ENCODE measurements at regions not wholly inside any gene's neighbourhood (a gene's known extent, or its start where the extent isn't known, plus 50 kb on each side); places are given as distances from the start of the nearest gene placed in this dataset.

DNA sequence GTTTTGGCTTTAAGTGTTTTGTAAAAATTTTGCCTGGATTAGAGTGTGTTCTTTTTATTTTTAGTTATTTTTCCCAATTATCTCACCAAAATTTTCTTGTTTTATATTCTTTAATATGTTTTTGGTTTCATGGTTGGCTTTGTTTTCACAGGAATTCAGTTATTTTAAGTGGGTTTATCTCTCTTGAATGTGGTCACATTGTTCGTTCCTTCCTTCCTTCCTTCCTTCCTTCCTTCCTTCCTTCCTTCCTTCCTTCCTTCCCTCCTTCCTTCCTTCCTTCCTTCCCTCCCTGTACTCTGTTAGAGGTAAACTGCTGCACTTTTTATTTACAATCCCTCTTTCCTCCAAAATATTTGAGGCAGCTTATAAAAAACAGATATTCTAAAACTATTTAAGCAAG is 672.9 kb upstream of the CITED2 start:
- Mint-ChIP-seq H3K4me1 (no peaks in the 10 kb centered on the region), H3K4me3 (no peak overlapping the region), H3K36me3 (ENCODE audit: low read depth) (no peaks in the 10 kb centered on the region), H3K27ac (no peak overlapping the region), H3K27me3 (peaks cover 24% of the 10 kb centered on the region)
- H3K9me3 ChIP-seq (ENCODE audit: control insufficient read depth, low read length, poor library complexity, severe bottlenecking), result no peaks in the 10 kb centered on the region
- no peak for ATAC-seq
- no peak for DNase-seq

DNA sequence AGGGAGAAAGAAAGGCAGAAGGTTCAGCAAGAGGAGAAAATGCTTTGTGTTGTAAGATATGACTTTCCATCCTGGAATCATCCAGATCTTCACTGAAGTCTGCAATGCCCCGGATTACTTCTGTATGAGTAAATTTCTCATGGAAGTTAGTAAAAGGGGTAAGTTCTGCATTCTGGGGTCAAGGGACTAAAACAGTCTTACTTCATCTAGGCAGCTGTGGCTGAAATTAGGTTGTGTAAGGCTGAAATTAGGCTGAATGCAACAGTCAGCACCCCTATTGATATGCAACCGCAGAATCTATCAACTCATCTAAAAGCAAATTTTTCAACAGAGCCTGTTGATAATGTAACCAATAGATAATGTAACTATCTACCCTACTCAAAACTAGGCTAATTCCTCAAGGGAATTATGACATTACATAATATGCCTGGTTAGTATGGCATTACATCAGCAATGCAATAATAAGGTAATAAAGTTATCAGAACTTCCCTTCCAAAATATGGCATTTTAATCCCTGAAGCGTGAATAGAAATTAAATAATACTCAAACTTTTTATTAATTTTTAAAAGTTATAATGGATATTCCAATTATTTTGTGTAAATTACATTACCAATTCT is 671.7 kb upstream of the CITED2 start:
- Mint-ChIP-seq H3K36me3 (ENCODE audit: low read depth) (no peaks in the 10 kb centered on the region), H3K4me1 (no peaks in the 10 kb centered on the region), H3K4me3 (no peak overlapping the region), H3K27me3 (peaks cover 27% of the 10 kb centered on the region), H3K27ac (no peak overlapping the region)
- no peaks in the 10 kb centered on the region for H3K9me3 ChIP-seq (ENCODE audit: control insufficient read depth, low read length, poor library complexity, severe bottlenecking)
- DNase-seq, result no peak
- ATAC-seq, result no peak

GRCh38 chr6:140045116-140045515 is 670.7 kb upstream of the CITED2 start:
- Mint-ChIP-seq H3K27ac (no peak overlapping the region), H3K4me1 (peaks cover 4% of the 10 kb centered on the region)

DNA sequence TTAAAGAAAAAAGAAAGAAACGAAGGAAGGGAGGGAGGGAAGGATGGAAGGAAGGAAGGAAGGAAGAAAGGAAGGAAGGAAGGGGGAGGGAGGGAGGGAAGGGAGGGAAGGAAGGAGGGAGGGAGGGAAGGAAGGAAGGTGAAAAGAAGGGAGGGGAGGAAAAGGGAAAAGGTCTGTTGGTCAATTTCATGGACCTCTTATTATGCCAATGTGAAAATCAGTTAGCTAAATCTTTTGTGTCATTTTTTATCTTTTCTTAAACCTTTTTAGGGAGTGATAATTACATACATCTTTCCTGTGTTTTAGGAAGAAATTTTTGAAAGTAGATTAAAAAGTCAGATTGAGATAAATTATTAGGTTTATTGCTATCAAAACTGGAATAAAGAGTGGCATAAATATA is 670.2 kb upstream of the CITED2 start:
- ATAC-seq, result no peak
- no peaks in the 10 kb centered on the region for H3K9me3 ChIP-seq (ENCODE audit: control insufficient read depth, low read length, poor library complexity, severe bottlenecking)
- Mint-ChIP-seq H3K27ac (no peak overlapping the region), H3K4me1 (peaks cover 4% of the 10 kb centered on the region), H3K4me3 (no peak overlapping the region), H3K27me3 (peaks cover 12% of the 10 kb centered on the region), H3K36me3 (ENCODE audit: low read depth) (no peaks in the 10 kb centered on the region)
- no peak for DNase-seq

More at GRCh38 chr6:140045116-140045515, 670.7 kb upstream of the CITED2 start:
- ATAC-seq (no peak), DNase-seq (no peak)
- H3K36me3 Mint-ChIP-seq (ENCODE audit: low read depth), result no peaks in the 10 kb centered on the region
- no peak overlapping the region for H3K4me3 Mint-ChIP-seq
- peaks cover 17% of the 10 kb centered on the region for H3K27me3 Mint-ChIP-seq
- H3K9me3 ChIP-seq (ENCODE audit: control insufficient read depth, low read length, poor library complexity, severe bottlenecking), result no peaks in the 10 kb centered on the region

- H3K27ac Mint-ChIP-seq, result no peak overlapping the region
- no peaks in the 10 kb centered on the region for H3K9me3 ChIP-seq (ENCODE audit: control insufficient read depth, low read length, poor library complexity, severe bottlenecking)
- H3K27me3 Mint-ChIP-seq, result peaks cover 7% of the 10 kb centered on the region
- no peak overlapping the region for H3K4me3 Mint-ChIP-seq
- DNase-seq, result no peak
- H3K36me3 Mint-ChIP-seq (ENCODE audit: low read depth), result no peaks in the 10 kb centered on the region
- peaks cover 4% of the 10 kb centered on the region for H3K4me1 Mint-ChIP-seq
- no peak for ATAC-seq
Measured at GRCh38 chr6:140043762-140044378, 669.4 kb upstream of the CITED2 start.

DNA sequence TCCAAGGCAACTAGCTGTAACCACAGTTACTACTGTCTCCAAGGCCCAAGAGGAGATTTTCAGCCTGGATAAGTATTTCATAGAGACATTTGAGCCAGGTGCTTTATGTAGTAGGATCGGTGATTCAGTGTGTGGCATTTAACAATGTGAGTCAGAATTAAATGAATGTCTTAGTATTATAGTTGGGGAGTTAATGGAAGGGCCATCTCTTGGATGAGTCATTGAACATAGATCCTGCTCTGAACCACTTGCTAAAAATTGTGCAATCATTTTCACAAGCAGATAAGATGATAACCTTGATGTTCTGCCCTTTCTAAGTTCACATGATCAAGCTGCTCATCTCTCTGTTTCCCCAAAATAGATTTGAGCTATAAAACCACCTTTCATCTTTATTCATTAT is 668.9 kb upstream of the CITED2 start:
- H3K9me3 ChIP-seq (ENCODE audit: control insufficient read depth, low read length, poor library complexity, severe bottlenecking), result no peaks in the 10 kb centered on the region
- Mint-ChIP-seq H3K27me3 (peaks cover 7% of the 10 kb centered on the region), H3K4me1 (peaks cover 4% of the 10 kb centered on the region), H3K36me3 (ENCODE audit: low read depth) (no peaks in the 10 kb centered on the region), H3K27ac (no peak overlapping the region), H3K4me3 (no peak overlapping the region)
- no peak for DNase-seq
- peak; percentile 18 for ATAC-seq

DNA sequence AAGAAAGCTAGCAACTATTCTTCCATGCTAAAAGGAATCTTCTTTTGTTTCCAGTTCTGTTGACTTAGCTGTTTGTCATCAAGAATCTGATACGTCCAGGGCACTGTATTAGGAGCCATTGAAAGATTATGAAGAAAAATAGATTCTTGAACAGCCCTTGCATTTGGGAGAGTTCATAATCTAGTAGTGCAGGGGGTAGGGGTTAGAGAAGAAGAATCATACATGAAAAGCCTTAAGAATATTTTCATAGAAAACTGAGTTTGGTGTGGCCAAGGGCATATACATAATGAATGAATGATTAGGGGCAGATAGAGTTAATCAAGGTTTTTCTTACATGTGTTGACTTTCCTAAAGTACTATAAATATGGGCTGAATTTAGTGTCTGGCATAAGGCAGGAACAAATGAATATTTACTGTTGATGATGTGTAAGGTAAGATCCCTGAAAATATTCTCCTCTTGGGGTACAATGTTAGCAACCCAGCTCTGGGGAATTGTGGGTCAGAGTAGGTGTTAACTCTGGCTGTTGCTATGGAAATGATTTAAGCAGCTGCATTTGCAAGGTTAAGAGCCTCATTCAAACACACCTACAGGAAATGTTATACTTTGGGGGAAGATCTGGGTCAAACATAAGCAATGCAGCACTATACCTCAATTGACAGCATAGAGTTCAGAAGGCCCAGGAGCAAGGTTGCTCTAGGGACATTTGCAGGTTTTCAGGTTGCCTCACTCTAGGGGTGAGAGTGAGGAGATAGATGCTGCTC is 667.3 kb upstream of the CITED2 start:
- peaks cover 12% of the 10 kb centered on the region for H3K27me3 Mint-ChIP-seq
- ATAC-seq, result no peak
- H3K9me3 ChIP-seq (ENCODE audit: control insufficient read depth, low read length, poor library complexity, severe bottlenecking), result no peaks in the 10 kb centered on the region
- H3K4me3 Mint-ChIP-seq, result no peak overlapping the region
- DNase-seq, result no peak
- no peak overlapping the region for H3K27ac Mint-ChIP-seq
- peaks cover 4% of the 10 kb centered on the region for H3K4me1 Mint-ChIP-seq
- no peaks in the 10 kb centered on the region for H3K36me3 Mint-ChIP-seq (ENCODE audit: low read depth)

- Mint-ChIP-seq H3K36me3 (ENCODE audit: low read depth) (no peaks in the 10 kb centered on the region), H3K4me3 (no peak overlapping the region), H3K4me1 (peaks cover 4% of the 10 kb centered on the region), H3K27ac (no peak overlapping the region), H3K27me3 (peaks cover 12% of the 10 kb centered on the region)
- ATAC-seq (no peak), DNase-seq (no peak)
- no peaks in the 10 kb centered on the region for H3K9me3 ChIP-seq (ENCODE audit: control insufficient read depth, low read length, poor library complexity, severe bottlenecking)
Measured at GRCh38 chr6:140041056-140041455, 666.6 kb upstream of the CITED2 start.

- Mint-ChIP-seq H3K4me3 (no peak overlapping the region), H3K27me3 (peaks cover 12% of the 10 kb centered on the region), H3K27ac (no peak overlapping the region)
Measured at GRCh38 chr6:140040396-140040795, 665.9 kb upstream of the CITED2 start.

GRCh38 chr6:140039364-140039763 is 664.9 kb upstream of the CITED2 start:
- Mint-ChIP-seq H3K36me3 (ENCODE audit: low read depth) (no peaks in the 10 kb centered on the region), H3K27ac (no peak overlapping the region), H3K4me1 (peaks cover 4% of the 10 kb centered on the region), H3K27me3 (peaks cover 12% of the 10 kb centered on the region), H3K4me3 (no peak overlapping the region)
- DNase-seq (no peak), ATAC-seq (no peak)
- no peaks in the 10 kb centered on the region for H3K9me3 ChIP-seq (ENCODE audit: control insufficient read depth, low read length, poor library complexity, severe bottlenecking)

More at GRCh38 chr6:140040396-140040795, 665.9 kb upstream of the CITED2 start:
- no peak for DNase-seq
- no peaks in the 10 kb centered on the region for H3K9me3 ChIP-seq (ENCODE audit: control insufficient read depth, low read length, poor library complexity, severe bottlenecking)
- ATAC-seq, result no peak
- H3K36me3 Mint-ChIP-seq (ENCODE audit: low read depth), result no peaks in the 10 kb centered on the region
- peaks cover 4% of the 10 kb centered on the region for H3K4me1 Mint-ChIP-seq

DNA sequence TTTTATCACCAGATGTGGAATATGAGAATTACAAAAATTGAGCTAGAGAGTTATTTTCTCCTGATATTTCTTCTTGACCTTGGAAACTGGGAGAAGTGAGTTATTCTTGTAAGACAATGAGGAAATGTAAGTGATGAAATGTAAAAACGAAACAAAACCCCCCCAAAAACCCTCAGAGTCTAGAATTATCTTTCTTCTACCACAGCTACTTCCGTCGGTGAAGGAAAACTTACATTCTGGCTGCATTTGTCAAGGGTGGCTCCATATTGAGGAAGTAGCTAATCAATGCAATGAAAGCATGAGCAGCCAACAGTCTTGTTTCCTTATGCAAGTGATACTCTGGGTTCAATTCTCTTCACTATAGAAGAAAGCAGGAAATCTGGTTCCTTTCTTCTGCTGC is 661.7 kb upstream of the CITED2 start:
- Mint-ChIP-seq H3K27me3 (peaks cover 8% of the 10 kb centered on the region), H3K4me3 (no peak overlapping the region), H3K4me1 (peaks cover 4% of the 10 kb centered on the region), H3K27ac (no peak overlapping the region), H3K36me3 (ENCODE audit: low read depth) (no peaks in the 10 kb centered on the region)
- no peak for ATAC-seq
- no peak for DNase-seq
- no peaks in the 10 kb centered on the region for H3K9me3 ChIP-seq (ENCODE audit: control insufficient read depth, low read length, poor library complexity, severe bottlenecking)

- ATAC-seq (no peak), DNase-seq (no peak)
- Mint-ChIP-seq H3K27ac (no peak overlapping the region), H3K36me3 (ENCODE audit: low read depth) (peaks cover 3% of the 10 kb centered on the region), H3K4me3 (no peak overlapping the region), H3K27me3 (peaks cover 6% of the 10 kb centered on the region), H3K4me1 (no peaks in the 10 kb centered on the region)
- H3K9me3 ChIP-seq (ENCODE audit: control insufficient read depth, low read length, poor library complexity, severe bottlenecking), result peaks cover 6% of the 10 kb centered on the region
Measured at GRCh38 chr6:140032189-140032588, 657.7 kb upstream of the CITED2 start.

DNA sequence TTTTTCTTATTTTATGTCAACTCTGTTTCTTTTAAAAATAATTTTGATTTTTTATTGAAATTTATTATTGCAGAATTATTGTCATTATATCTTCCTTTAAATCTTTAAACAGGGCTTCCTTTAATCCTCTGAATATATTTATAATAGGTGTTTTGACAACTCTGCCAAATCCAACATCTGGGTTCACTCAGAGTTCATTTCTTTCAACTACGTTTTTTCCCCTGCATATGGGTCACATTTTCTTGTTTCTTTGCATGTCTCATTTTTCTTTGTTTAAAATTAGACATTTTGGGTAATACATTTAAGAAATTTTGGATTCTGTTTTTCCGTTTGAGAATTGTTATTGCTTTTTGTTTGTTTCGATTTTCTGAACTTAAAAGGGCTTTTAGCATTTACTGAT is 655.1 kb upstream of the CITED2 start:
- DNase-seq (no peak), ATAC-seq (no peak)
- Mint-ChIP-seq H3K36me3 (ENCODE audit: low read depth) (peaks cover 3% of the 10 kb centered on the region), H3K27ac (no peak overlapping the region), H3K4me1 (no peaks in the 10 kb centered on the region), H3K4me3 (no peak overlapping the region), H3K27me3 (peaks cover 6% of the 10 kb centered on the region)
- H3K9me3 ChIP-seq (ENCODE audit: control insufficient read depth, low read length, poor library complexity, severe bottlenecking), result peaks cover 6% of the 10 kb centered on the region

Data from T-helper 17 cell (primary cell).